HCT116 (cell line): ENCODE measurements at regions not wholly inside any gene's neighbourhood (a gene's known extent, or its start where the extent isn't known, plus 50 kb on each side); places are given as distances from the start of the nearest gene placed in this dataset.

Source experiments
- RAD21 ChIP-seq: IDR thresholded peaks from 2 replicates; pipeline ENCODE4 v1.6.1; 2012; ENCODE audit warnings: low read depth, mild to moderate bottlenecking
- TF ChIP-seq, protein P1 (sequence below), 3 experiments: fragments of 200-600 bp in 1 of 3; sonication (generic) in 1 of 3; IDR thresholded peaks in 2 of 3; conservative IDR thresholded peaks in 1 of 3; 2 replicates each; pipeline ENCODE4 v1.5.1; 2012 to 2017; ENCODE audit warnings: low read depth in 2 of 3, low read length in 2 of 3, antibody characterized with exemption in 1 of 3, borderline replicate concordance in 1 of 3, control low read depth in 1 of 3, mild to moderate bottlenecking in 1 of 3, mixed read lengths in 1 of 3, mixed run types in 1 of 3, moderate library complexity in 1 of 3; ENCODE audit not compliant: insufficient read depth in 1 of 3

DNA sequence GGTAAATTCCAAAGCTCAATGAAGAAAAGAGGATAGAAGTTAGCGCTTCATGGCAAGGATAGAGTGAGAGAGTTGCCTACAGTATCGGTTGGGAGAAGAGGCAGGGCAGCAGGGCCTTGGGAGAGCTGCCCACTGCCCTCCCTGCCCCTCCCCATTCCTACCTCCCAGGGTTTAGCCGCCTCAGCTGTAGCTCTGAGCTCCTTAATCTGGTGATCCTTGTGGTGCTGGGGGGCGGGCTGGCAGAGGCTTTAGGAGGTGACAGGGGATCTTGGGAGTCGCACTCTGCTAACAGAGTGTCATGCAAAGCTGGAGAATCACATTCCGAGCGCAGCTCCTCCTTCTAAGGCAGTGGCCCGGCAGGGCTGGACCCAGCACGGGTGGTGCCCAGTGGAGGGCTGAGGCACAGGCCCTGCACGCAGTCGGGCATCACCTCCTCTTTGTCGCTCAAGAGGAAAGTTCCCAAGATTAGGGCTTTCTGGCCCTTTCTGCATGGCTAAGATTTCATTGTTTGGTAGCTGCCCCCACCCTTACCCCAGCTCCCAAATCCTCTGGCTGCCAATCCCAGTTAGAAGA is 57.1 kb upstream of the POLG start:
- no peak for TF ChIP-seq RAD21
- TF ChIP-seq, protein P1, sequence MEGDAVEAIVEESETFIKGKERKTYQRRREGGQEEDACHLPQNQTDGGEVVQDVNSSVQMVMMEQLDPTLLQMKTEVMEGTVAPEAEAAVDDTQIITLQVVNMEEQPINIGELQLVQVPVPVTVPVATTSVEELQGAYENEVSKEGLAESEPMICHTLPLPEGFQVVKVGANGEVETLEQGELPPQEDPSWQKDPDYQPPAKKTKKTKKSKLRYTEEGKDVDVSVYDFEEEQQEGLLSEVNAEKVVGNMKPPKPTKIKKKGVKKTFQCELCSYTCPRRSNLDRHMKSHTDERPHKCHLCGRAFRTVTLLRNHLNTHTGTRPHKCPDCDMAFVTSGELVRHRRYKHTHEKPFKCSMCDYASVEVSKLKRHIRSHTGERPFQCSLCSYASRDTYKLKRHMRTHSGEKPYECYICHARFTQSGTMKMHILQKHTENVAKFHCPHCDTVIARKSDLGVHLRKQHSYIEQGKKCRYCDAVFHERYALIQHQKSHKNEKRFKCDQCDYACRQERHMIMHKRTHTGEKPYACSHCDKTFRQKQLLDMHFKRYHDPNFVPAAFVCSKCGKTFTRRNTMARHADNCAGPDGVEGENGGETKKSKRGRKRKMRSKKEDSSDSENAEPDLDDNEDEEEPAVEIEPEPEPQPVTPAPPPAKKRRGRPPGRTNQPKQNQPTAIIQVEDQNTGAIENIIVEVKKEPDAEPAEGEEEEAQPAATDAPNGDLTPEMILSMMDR (IDR thresholded peaks at IDR 0.05 in 2 of 3, conservative IDR thresholded peaks at IDR 0.05 in 1 of 3; ENCODE audit: borderline replicate concordance in 1 of 3, insufficient read depth in 1 of 3, low read depth in 2 of 3, low read length in 2 of 3) = no peak
